Renal cortex interstitium (tissue), 11 donors: ENCODE measurements at regions not wholly inside any gene's neighbourhood (a gene's known extent, or its start where the extent isn't known, plus 50 kb on each side); places are given as distances from the start of the nearest gene placed in this dataset.
"Not testable (repeated sequence)": the region's sequence is repeated elsewhere in the genome, so short reads cannot be mapped to it uniquely, and the experiment has no call there.

Experiments used
- DNase-seq, 11 donors: peaks; one replicate each; pipeline ENCODE4 v3.0.0-alpha.2; 2013; ENCODE audit warnings: low read depth in 9 of 11, low spot score in 4 of 11; ENCODE audit errors: extremely low read depth in 1 of 11

DNA sequence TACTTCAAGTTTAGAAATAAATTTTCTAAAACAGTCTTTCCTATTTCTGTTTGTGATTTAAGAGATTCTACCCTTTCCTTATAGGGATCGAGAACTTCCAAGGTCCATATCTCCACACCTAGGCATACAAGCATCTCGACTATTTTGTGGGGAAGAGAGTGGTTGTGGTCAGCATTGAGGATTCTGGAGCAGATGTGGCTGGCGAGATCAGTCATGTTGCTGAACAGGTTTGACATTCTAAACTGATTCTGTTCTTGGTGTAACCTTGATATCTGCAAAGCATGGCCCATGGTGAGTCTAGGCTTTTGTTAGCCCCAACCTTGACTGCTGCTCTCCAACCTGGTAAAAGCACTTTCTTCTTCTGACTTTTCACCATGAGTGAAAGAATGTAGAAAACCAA, 167.6 kb upstream of the POGK start:
- no peak for DNase-seq

DNA sequence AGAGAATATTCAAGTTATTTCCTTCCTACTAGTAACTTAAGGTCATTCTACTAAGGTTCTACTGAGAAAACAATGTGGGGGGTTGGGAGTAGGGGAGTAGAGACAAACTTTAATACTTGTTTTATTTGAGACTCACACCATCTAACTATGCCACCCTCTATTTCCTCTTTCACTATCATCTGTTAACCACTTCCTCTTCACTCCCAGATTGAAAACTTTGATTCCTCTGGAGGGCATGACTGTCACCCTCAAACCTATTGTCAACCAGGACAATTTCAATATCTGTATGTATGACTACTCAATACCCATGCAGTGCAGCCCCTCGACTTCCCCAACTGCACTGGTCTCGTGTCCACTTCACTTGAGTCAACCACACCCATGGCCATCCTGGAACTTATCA, 165.6 kb upstream of the POGK start:
- DNase-seq: no peak

DNA sequence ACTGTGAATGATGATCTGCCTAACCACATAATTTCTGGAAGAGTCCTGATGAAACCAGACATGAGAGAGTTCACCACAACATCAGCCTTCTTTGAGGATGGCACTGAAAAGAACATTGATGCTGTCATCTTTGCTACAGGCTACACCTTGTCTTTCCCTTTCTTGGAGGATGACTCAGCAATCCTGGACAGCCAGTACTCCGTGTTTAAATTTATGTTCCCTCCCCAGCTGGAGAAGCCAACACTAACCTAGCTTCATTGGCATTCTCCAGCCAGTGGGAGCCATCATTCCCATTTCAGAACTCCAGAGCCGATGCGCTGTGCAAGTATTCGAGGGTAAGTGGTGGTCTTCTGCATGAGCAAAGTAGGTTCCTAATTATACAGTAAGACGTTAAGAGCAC, 164.1 kb upstream of the POGK start:
- DNase-seq: no peak

DNA sequence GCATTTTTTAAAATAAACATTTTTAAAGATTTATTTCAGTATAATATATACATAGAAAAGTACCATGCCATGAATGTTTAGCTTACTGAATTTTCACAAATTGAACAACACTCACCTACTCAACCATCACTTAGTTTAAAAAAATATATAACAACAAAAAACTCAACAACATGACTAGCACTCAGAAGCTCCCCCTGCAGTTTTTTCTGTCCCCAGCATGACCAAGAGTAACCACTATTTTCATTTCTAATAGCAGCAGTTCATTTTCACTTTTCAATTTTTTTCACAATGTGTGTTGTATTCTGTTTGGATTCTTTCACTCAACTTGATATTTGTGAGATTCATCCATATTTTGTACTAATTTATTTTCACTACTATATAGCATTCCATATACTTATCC, 162.3 kb upstream of the POGK start:
- DNase-seq: no peak

DNA sequence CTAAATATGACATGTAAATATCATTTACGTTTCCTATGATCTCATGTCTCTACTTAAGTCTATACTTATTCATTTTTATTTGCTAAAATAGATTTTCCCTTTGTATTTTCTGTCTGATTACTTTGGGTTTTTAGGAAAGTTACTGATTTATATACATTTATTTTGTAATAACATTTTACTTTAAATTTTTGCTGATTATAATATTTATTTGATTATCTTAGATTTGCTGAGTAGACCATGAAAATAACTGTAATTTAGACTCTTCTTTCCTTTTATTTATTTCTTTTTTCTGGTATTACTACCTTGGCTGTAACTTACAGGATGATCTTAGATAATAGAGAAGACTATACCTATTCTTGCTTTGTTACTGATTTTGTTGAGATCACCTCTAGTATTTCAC, 159.9 kb upstream of the POGK start:
- DNase-seq: no peak

DNA sequence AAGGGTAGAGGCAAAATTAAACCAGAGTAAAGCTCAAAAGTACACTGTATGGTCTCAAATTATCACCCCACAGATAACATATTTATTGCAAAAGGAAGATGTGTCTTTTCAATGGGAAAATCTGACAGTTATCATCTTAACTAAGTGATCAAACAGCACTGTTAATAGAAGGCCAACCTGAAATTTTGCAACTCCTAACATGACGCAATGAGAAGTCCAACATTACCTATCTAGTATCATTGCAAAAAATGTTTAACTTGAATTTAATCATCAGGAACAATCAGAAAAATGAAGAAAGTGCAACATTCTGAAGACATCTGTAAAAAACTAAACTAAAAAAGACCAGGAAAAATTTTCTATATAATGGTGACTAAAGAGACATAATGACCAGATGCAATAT, 156.7 kb upstream of the POGK start:
- DNase-seq: no peak

DNA sequence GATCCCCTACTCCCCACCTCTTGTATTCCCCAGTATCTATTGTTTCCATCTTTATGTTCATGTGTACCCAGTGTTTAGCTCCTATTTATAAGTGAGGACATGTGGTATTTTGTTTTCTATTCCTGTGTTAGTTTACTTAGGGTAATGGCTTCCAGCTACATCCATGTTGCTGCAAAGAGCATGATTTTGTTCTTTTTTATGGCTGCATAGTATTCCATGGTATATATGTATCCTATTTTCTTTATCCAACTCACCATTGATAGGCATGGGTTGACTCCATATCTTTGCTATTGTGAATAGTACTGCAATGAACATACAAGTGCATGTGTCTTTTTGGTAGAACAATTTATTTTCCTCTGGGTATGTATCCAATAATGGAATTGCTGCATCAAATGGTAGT, 154.6 kb upstream of the POGK start:
- DNase-seq: not testable (repeated sequence)

DNA sequence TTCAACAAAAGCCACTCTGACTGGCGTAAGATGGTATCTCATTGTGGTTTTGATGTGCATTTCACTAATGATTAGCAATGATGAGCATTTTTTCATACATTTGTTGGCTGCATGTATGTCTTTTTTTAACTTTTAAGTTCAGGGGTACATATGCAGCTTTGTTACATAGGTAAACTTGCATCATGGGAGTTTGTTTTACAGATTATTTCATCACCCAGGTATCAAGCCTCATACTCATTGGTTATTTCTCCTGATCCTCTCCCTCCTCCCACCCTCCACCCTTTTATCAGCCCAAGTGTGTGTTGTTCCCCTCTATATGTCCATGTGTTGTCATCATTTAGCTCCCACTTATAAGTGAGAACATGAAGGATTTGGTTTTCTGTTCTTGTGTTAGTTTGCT, 154.1 kb upstream of the POGK start:
- no peak for DNase-seq

DNA sequence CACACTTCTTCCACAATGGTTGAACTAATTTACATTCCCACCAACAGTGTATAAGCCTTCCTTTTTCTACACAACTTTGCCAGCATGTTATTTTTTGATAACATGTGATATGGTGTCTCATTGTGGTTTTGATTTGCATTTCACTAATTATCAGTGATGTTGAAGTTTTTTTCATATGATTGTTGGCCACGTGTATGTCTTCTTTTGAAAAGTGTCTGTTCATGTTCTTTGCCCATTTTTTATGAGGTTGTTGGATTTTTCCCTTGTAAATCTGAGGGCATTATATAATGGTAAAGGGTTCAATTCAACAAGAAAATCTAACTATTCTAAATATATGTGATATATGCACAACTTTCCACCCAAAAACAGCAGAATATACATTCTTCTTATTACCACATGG, 153.4 kb upstream of the POGK start:
- not testable (repeated sequence) for DNase-seq

DNA sequence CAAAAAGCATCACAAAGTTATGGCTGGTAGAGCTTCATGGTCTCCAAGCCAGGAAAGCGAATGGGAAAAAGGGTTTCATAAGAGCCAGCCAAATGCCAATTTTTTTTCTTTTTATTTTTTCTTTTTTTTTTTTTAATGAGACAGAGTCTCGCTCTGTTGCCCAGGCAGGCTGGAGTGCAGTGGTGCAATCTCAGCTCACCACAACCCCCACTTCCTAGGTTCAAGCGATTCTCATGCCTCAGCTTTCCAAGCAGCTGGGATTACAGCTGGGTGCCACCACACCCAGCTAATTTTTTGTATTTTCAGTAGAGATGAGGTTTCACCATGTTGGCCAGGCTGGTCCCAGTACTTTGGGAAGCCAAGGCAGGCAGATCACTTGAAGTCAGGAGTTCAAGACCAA, 148.7 kb upstream of the POGK start:
- not testable (repeated sequence) for DNase-seq

DNA sequence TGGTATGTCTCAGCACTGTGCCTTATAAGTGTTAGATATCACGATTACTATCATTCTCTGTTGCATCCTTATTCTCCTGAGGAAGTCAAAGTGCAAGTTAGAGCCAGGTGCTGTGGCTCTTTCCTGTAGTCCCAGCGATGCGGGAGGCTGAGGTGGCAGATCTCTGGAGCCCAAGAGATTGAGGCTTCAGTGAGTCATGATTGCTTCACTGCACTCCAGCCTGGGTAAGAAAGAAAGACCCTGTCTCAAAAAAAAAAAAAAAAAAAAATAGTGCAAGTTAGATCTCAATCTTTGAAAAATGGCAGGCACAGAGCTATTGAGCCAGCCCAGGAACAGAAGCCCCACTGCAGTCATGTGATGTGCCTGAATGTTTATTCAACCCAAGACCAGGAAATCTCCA, 147.8 kb upstream of the POGK start:
- no peak for DNase-seq

DNA sequence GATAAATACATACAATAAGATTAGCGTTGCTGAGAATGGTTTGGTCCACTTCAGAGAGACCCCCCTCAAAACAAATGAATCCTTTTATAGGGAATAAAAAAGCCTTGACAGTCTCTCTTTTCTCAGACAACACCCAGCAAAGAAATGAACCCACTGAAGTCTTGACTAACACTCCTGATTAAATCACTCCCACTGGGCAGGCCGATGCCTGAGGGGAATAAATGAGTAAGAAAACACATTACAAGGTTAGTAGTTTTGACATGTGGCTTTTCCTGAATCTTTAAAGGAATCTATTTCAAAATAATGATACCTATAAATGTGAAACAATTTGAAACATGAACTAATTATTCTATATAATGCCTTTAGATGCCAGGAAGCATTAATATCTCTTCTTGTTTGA, 146.9 kb upstream of the POGK start:
- no peak for DNase-seq

DNA sequence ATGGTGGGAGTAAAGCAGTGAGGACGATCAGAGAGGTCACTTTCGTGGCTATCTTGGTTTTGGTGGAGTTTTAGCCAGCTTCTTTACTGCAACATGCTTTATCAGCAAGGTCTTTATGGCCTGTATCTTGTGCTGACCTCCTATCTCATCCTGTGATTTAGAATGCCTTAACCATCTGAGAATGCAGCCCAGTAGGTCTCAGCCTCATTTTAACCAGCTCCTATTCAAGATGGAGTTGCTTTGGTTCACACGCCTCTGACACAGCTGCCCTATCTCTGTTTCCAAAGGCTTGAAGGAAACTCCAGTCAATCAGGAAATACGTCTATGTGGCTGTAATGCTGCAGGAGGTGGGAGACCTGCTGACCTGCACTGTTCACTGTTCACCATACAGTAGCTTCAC, 146.1 kb upstream of the POGK start:
- DNase-seq: no peak

DNA sequence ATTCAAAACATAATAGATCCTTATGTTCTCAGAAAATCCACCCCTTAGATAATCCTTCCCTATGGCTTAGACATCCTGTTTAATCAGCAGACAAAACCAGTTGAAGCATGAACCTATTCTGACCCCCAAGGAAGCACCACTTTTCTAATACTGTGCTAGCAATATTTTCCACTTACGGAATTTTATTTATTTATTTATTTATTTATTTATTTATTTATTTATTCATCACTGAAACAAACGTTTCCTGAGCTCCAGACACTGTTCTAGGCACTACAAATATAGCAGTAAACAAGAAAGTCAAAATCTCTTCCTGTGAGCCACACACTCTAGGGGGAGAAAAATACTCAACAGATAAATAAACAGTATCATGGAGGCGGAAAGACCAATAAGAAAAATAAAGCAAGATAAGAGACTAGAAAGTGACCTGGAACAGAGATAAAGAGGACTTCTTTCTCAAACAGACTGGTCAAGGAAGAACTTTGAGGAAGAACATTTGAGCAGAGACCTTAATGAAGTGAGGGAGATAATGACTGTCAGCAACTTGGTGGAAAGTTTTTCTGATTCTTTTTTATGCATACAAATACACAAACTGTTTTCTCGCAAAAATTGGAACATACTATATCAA, 145.5 kb upstream of the POGK start:
- DNase-seq: no peak

DNA sequence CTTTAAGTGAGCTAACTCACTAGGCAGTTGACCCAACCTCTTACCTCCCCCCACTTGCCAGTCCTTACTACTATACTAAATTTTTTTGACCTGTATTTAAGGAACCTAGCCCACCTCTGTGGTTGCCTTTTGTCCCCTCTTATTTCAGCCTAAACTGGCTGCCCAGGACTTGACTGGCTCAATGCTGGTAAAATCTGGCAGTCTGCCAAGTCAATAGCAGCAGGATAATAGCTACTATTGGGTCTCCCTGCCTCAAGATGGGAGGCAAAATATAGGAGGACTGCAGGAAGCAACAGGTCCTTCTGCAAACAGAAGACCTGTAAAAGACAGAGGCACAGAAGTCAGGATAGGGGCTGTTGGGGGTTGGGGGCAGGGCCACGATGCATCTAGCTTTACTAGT, 144.2 kb upstream of the POGK start:
- no peak for DNase-seq

DNA sequence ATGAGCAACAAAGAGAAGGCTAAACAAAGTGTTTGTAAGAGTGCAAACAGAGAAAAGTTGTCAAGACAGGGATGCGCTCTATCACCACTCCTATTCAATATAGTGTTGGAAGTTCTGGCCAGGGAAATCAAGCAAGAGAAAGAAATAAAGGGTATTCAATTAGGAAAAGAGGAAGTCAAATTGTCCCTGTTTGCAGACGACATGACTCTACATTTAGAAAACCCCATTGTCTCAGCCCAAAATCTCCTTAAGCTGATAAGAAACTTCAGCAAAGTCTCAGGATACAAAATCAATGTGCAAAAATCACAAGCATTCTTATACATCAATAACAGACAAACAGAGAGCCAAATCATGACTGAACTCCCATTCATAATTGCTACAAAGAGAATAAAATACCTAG, 143.4 kb upstream of the POGK start:
- not testable (repeated sequence) for DNase-seq

DNA sequence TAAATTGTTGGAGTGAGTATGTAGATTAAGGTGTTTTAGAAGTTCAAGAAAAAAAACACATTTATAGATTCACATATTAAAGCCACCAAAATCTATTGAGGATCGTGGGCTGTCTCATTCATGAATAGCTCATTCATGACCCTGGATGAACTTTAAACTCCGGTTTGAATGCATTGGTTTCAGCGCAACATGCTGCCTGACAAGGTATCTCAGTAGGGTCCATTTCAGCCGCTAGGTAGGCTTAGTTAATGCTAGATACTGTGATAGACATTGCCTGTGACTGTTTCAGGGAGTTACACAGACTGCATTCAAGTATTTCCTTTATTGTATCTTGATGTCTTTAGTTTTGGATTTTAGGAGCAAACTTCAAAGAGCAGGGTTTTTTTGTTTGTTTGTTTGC, 140.5 kb upstream of the POGK start:
- no peak for DNase-seq

DNA sequence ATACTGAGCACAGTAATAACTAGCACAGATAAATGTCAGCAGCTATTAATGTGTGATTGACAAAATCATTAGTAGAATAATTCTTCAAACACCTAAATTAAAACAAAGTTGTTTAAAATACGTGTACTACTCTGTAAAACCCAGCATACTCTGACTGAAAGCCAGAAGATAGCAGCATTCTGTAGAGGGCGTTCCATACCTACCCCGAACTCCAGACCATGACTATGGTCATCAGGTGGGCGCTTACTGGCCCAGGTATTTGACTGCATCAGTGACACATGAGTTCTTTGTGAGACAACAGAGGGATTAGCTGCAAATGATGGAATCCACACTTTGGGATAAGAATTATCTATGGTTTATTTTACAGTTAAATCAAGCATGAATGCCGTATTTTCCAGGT, 139.7 kb upstream of the POGK start:
- no peak for DNase-seq

DNA sequence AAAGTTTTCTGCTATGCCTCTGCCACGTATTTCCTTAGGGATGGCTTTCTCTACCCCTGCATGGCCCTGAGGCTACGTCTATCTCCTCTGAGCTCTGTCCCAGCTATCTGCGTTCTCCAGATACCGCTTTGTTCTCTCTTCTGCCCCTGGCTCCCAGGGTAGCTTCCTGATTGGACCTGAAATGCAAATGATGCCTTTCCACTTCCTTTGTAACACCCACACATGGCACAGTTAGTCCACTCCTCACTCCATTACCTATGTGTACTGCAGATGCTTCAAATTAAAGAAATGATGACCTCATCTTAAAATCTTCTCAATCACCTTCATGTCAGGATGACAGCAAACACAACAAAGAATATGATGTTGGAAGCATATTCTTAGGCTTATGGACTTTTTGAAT, 138.6 kb upstream of the POGK start:
- no peak for DNase-seq

DNA sequence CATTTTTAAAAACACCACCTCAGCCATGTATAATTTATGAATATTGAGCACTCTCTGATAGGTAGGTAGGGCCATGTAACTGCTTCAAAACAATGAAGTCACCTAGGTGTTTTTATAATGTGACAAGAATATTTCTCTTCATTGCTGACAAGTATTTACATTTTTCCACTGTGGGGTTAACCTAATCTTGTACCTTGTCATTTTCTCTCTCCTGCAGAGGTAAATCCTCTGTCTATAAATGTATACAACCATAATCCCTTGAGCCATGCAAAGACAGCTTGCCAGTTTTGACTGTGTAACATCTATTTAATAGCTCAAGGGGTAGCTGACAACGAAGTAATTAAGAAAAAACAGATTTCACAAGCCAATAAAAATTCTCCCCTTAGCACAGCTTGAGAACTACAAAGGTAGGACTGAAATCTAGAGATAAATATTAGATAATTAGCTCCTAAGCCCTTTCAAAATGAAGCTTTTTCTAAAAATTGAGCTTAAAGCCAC, 137.6 kb upstream of the POGK start:
- DNase-seq: no peak

DNA sequence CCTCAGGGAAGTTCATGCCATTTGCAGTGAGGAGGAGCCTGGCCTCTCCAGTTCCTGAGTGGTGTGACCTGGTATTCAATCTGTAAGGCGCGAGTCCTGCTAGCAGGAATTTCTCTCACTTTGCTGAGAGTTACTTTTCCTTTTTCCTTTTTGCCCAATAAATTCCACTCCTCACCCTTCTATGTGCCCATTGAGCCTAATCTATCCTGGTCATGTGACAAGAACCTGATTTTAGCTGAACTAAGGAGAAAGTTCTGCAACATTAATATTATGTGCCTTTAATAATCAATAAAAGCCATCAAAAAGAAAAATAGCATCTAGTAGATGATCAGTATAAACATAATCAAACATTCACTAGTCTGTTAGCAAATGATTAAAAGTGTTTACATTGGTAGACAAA, 136.1 kb upstream of the POGK start:
- DNase-seq: no peak
